GM18505 (cell line): ENCODE measurements at regions not wholly inside any gene's neighbourhood (a gene's known extent, or its start where the extent isn't known, plus 50 kb on each side); places are given as distances from the start of the nearest gene placed in this dataset.
"Not testable (repeated sequence)": the region's sequence is repeated elsewhere in the genome, so short reads cannot be mapped to it uniquely, and the experiment has no call there.

ENCODE experiments used
- ATAC-seq: cut with Tn5 transposase; IDR thresholded peaks from one replicate; pipeline ENCODE4 v1.9.1; 2021; ENCODE audit not compliant: unreplicated experiment
- POLR2A ChIP-seq: IDR thresholded peaks from 4 replicates; pipeline ENCODE4 v1.6.1; 2011; ENCODE audit warnings: borderline replicate concordance; ENCODE audit not compliant: insufficient read depth, insufficient read length; ENCODE audit errors: extremely low read depth

- TF ChIP-seq POLR2A, result no peak
- no peak for ATAC-seq
Observed at GRCh38 chr22:48507595-48508350, 1319.9 kb downstream of the BRD1 start.

- no peak for ATAC-seq
- no peak for TF ChIP-seq POLR2A
Observed at GRCh38 chr22:48507171-48507570, 1320.5 kb downstream of the BRD1 start.

GRCh38 chr22:48506506-48507145, 1321.0 kb downstream of the BRD1 start:
- no peak for ATAC-seq
- no peak for TF ChIP-seq POLR2A

- TF ChIP-seq POLR2A, result no peak
- no peak for ATAC-seq
Observed at GRCh38 chr22:48505891-48506290, 1321.8 kb downstream of the BRD1 start.

GRCh38 chr22:48504519-48505140, 1323.0 kb downstream of the BRD1 start:
- ATAC-seq, result no peak
- TF ChIP-seq POLR2A, result no peak

- TF ChIP-seq POLR2A, result no peak
- no peak for ATAC-seq
Observed at GRCh38 chr22:48503876-48504275, 1323.8 kb downstream of the BRD1 start.

- no peak for TF ChIP-seq POLR2A
- no peak for ATAC-seq
Observed at GRCh38 chr22:48503035-48503625, 1324.5 kb downstream of the BRD1 start.

GRCh38 chr22:48501231-48501750, 1326.4 kb downstream of the BRD1 start:
- no peak for TF ChIP-seq POLR2A
- ATAC-seq, result no peak

- no peak for ATAC-seq
Observed at GRCh38 chr22:48500471-48501230, 1327.0 kb downstream of the BRD1 start.

GRCh38 chr22:48499456-48500425, 1327.9 kb downstream of the BRD1 start:
- no peak for TF ChIP-seq POLR2A
- no peak for ATAC-seq

More at GRCh38 chr22:48500471-48501230, 1327.0 kb downstream of the BRD1 start:
- no peak for TF ChIP-seq POLR2A

GRCh38 chr22:48498526-48499331, 1328.9 kb downstream of the BRD1 start:
- TF ChIP-seq POLR2A, result no peak
- no peak for ATAC-seq

GRCh38 chr22:48497743-48498520, 1329.7 kb downstream of the BRD1 start:
- not testable (repeated sequence) for ATAC-seq
